Loucy (cell line): ENCODE measurements at regions not wholly inside any gene's neighbourhood (a gene's known extent, or its start where the extent isn't known, plus 50 kb on each side); places are given as distances from the start of the nearest gene placed in this dataset.

Experiments used
- EZH2phosphoT487 ChIP-seq: fragments of 200-600 bp; IDR thresholded peaks from 2 replicates; pipeline ENCODE4 v1.6.1; 2018; ENCODE audit warnings: antibody characterized with exemption, mild to moderate bottlenecking, moderate library complexity, borderline replicate concordance
- TF ChIP-seq, protein P1 (sequence below): fragments of 200-600 bp; sonication (generic); conservative IDR thresholded peaks from 2 replicates; pipeline ENCODE4 v1.5.1; 2014; ENCODE audit warnings: mild to moderate bottlenecking, antibody characterized with exemption, low read length

DNA sequence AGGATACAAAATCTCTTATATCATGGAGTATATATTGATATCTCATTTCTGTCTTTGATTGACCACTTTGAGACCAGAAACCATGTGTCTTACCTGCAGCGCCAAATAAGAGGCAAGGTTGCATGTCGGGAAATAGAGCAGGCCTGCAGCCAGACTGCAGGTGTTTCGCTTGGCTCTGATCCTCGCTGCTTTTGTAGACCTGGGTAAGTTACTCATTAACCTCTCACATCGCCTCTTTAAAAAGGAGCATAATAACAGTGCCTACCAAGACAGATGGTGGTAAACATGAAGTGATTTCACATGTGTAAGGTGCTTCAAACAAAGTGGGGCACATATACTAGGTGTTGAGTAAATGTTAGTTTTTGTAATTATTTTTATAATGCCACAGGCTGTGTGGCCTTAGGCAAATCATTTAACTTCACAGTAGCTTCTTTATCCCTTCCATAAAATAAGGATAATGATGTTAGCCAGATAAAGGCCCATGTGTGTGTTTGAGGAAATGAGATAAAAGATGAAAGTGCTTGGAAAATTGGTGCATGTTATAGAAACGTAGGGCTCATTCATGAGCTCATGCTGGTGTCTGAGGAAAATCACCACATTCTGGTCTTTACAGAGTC, 248.8 kb upstream of the MAP3K7 start:
- TF ChIP-seq, protein P1, sequence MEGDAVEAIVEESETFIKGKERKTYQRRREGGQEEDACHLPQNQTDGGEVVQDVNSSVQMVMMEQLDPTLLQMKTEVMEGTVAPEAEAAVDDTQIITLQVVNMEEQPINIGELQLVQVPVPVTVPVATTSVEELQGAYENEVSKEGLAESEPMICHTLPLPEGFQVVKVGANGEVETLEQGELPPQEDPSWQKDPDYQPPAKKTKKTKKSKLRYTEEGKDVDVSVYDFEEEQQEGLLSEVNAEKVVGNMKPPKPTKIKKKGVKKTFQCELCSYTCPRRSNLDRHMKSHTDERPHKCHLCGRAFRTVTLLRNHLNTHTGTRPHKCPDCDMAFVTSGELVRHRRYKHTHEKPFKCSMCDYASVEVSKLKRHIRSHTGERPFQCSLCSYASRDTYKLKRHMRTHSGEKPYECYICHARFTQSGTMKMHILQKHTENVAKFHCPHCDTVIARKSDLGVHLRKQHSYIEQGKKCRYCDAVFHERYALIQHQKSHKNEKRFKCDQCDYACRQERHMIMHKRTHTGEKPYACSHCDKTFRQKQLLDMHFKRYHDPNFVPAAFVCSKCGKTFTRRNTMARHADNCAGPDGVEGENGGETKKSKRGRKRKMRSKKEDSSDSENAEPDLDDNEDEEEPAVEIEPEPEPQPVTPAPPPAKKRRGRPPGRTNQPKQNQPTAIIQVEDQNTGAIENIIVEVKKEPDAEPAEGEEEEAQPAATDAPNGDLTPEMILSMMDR, result no peak
- TF ChIP-seq EZH2phosphoT487, result no peak
